Neural cell (in vitro differentiated cells): ENCODE measurements at regions not wholly inside any gene's neighbourhood (a gene's known extent, or its start where the extent isn't known, plus 50 kb on each side); places are given as distances from the start of the nearest gene placed in this dataset.

Source experiments
- H2AFZ ChIP-seq: fragments of 200-600, 300-800 bp; sonication (generic), shearing (Covaris generic); 2 replicates; pipeline ENCODE4 v1.6.0; 2014; ENCODE audit warnings: low read depth, mild to moderate bottlenecking, antibody characterized with exemption, low read length, moderate library complexity
- H3F3A ChIP-seq: fragments of 200-600 bp; shearing (Covaris generic); 2 replicates; pipeline ENCODE4 v1.6.1; 2016; ENCODE audit warnings: mild to moderate bottlenecking, moderate library complexity, mixed read lengths, antibody characterized with exemption, low read length; ENCODE audit not compliant: insufficient read depth, poor library complexity, severe bottlenecking
- H3K27ac ChIP-seq: fragments of 200-600, 300-800 bp; sonication (generic), shearing (Covaris generic); 2 replicates; pipeline ENCODE4 v1.5.1; 2014; ENCODE audit warnings: mild to moderate bottlenecking, low read length, moderate library complexity
- H3K27me3 ChIP-seq: fragments of 300-800, 200-600 bp; sonication (generic), shearing (Covaris generic); 2 replicates; pipeline ENCODE4 v1.6.0; 2014; ENCODE audit warnings: mild to moderate bottlenecking, low read depth, low read length, moderate library complexity; ENCODE audit not compliant: insufficient read depth
- H3K36me3 ChIP-seq: fragments of 300-800, 200-600 bp; sonication (generic), shearing (Covaris generic); 2 replicates; pipeline ENCODE4 v1.5.1; 2014; ENCODE audit warnings: mild to moderate bottlenecking, antibody characterized with exemption, low read length, moderate library complexity; ENCODE audit not compliant: insufficient read depth
- H3K4me2 ChIP-seq: fragments of 300-800, 200-600 bp; sonication (generic), shearing (Covaris generic); 2 replicates; pipeline ENCODE4 v1.6.0; 2014; ENCODE audit warnings: mild to moderate bottlenecking, low read length
- H3K4me3 ChIP-seq: fragments of 300-800, 200-600 bp; sonication (generic), shearing (Covaris generic); 2 replicates; pipeline ENCODE4 v1.5.1; 2014; ENCODE audit warnings: mild to moderate bottlenecking, low read length, moderate library complexity
- H3K79me2 ChIP-seq: fragments of 200-600 bp; shearing (Covaris generic); replicated peaks from 2 replicates; pipeline ENCODE4 v1.6.0; 2014; ENCODE audit warnings: mild to moderate bottlenecking, low read length, moderate library complexity; ENCODE audit not compliant: insufficient read depth
- H3K9ac ChIP-seq: fragments of 300-800, 200-600 bp; sonication (generic), shearing (Covaris generic); 2 replicates; pipeline ENCODE4 v1.6.1; 2016; ENCODE audit warnings: mild to moderate bottlenecking, low read length, mixed read lengths
- H3K9me2 ChIP-seq: fragments of 200-600 bp; shearing (Covaris generic); 2 replicates; pipeline ENCODE4 v1.6.1; 2016; ENCODE audit warnings: mild to moderate bottlenecking, low read length, mixed read lengths; ENCODE audit not compliant: insufficient read depth
- H3K9me3 ChIP-seq: fragments of 200-600, 300-800 bp; sonication (generic), shearing (Covaris generic); 2 replicates; pipeline ENCODE4 v1.6.1; 2016; ENCODE audit warnings: mild to moderate bottlenecking, mixed run types, low read length, moderate library complexity, mixed read lengths
- H4K20me1 ChIP-seq: fragments of 200-600 bp; shearing (Covaris generic); 2 replicates; pipeline ENCODE4 v1.6.1; 2016; ENCODE audit warnings: mild to moderate bottlenecking, mixed run types; ENCODE audit not compliant: insufficient read depth
- EP300 ChIP-seq: fragments of 450-650 bp; conservative IDR thresholded peaks from 2 replicates; pipeline ENCODE4 v1.6.1; 2014; ENCODE audit warnings: antibody characterized with exemption, mild to moderate bottlenecking, moderate library complexity; ENCODE audit not compliant: poor library complexity, severe bottlenecking
- EZH2 ChIP-seq: fragments of 200-600, 300-800 bp; shearing (Covaris generic), sonication (generic); IDR thresholded peaks from 2 replicates; pipeline ENCODE4 v1.6.1; 2014; ENCODE audit warnings: antibody characterized with exemption, low read length, borderline replicate concordance, mild to moderate bottlenecking; ENCODE audit not compliant: insufficient read depth, poor library complexity, severe bottlenecking
- MXI1 ChIP-seq: fragments of 450-650 bp; conservative IDR thresholded peaks from 2 replicates; pipeline ENCODE4 v1.6.1; 2014; ENCODE audit warnings: antibody characterized with exemption, mild to moderate bottlenecking; ENCODE audit not compliant: poor library complexity, severe bottlenecking
- POLR2AphosphoS5 ChIP-seq: IDR thresholded peaks from 2 replicates; pipeline ENCODE4 v1.6.1; 2012
- RAD21 ChIP-seq: fragments of 450-650 bp; conservative IDR thresholded peaks from 2 replicates; pipeline ENCODE4 v1.6.1; 2014; ENCODE audit warnings: antibody characterized with exemption, mild to moderate bottlenecking, moderate library complexity
- SMC3 ChIP-seq: fragments of 450-650 bp; conservative IDR thresholded peaks from 2 replicates; pipeline ENCODE4 v1.6.1; 2014; ENCODE audit warnings: antibody characterized with exemption, mild to moderate bottlenecking, moderate library complexity; ENCODE audit not compliant: poor library complexity
- TAF1 ChIP-seq: IDR thresholded peaks from 2 replicates; pipeline ENCODE4 v1.6.1; 2012; ENCODE audit warnings: low read depth
- TF ChIP-seq, protein P1 (sequence below): IDR thresholded peaks from 2 replicates; pipeline ENCODE4 v1.6.1; 2012; ENCODE audit warnings: borderline replicate concordance
- TF ChIP-seq, protein P2 (sequence below): fragments of 450-650 bp; IDR thresholded peaks from 2 replicates; pipeline ENCODE4 v1.5.1; 2014; ENCODE audit warnings: antibody characterized with exemption, mild to moderate bottlenecking, moderate library complexity; ENCODE audit not compliant: poor library complexity, severe bottlenecking

DNA sequence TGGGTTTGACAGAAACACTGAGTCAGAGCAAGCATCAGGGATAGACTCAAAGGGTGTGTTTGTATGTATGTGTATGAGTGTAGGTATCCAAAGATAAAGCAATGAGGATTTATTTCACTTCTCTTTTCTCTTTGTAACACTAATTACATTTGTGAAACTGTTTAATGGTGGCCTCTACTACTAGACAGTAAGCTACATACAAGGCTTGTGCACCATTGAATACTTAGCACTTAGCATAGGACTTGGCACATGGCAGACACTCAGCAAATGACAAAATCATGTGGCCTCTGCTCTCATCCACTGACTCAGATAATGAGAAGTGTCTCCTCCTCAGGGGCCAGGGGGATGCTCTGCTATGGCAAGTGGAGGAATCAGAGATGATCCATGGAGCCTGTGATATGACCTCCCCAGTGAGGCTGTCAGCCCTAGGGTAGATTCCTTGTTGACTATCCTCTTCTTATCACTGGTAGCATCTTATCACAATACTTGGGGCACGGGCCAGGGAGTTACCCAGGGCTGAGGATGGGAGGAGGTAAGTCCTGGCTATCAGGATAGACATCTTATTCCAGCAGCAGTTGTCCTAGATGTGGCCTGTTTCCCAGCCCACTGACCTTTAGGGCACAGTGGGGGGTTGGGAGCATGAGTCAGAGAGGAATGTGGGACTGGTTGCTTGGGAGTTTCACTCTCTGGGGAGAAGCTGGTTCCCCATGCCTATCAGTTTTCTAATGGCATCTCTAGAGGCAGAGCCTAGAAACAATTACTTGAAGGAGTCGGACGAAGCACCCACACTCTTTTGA is 71.2 kb upstream of the HOXC13 start:
- TF ChIP-seq EP300 (no peak), RAD21 (no peak), POLR2AphosphoS5 (no peak), MXI1 (no peak), SMC3 (no peak), TAF1 (no peak), EZH2 (no peak)
- TF ChIP-seq, protein P1, sequence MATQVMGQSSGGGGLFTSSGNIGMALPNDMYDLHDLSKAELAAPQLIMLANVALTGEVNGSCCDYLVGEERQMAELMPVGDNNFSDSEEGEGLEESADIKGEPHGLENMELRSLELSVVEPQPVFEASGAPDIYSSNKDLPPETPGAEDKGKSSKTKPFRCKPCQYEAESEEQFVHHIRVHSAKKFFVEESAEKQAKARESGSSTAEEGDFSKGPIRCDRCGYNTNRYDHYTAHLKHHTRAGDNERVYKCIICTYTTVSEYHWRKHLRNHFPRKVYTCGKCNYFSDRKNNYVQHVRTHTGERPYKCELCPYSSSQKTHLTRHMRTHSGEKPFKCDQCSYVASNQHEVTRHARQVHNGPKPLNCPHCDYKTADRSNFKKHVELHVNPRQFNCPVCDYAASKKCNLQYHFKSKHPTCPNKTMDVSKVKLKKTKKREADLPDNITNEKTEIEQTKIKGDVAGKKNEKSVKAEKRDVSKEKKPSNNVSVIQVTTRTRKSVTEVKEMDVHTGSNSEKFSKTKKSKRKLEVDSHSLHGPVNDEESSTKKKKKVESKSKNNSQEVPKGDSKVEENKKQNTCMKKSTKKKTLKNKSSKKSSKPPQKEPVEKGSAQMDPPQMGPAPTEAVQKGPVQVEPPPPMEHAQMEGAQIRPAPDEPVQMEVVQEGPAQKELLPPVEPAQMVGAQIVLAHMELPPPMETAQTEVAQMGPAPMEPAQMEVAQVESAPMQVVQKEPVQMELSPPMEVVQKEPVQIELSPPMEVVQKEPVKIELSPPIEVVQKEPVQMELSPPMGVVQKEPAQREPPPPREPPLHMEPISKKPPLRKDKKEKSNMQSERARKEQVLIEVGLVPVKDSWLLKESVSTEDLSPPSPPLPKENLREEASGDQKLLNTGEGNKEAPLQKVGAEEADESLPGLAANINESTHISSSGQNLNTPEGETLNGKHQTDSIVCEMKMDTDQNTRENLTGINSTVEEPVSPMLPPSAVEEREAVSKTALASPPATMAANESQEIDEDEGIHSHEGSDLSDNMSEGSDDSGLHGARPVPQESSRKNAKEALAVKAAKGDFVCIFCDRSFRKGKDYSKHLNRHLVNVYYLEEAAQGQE, result no peak
- TF ChIP-seq, protein P2, sequence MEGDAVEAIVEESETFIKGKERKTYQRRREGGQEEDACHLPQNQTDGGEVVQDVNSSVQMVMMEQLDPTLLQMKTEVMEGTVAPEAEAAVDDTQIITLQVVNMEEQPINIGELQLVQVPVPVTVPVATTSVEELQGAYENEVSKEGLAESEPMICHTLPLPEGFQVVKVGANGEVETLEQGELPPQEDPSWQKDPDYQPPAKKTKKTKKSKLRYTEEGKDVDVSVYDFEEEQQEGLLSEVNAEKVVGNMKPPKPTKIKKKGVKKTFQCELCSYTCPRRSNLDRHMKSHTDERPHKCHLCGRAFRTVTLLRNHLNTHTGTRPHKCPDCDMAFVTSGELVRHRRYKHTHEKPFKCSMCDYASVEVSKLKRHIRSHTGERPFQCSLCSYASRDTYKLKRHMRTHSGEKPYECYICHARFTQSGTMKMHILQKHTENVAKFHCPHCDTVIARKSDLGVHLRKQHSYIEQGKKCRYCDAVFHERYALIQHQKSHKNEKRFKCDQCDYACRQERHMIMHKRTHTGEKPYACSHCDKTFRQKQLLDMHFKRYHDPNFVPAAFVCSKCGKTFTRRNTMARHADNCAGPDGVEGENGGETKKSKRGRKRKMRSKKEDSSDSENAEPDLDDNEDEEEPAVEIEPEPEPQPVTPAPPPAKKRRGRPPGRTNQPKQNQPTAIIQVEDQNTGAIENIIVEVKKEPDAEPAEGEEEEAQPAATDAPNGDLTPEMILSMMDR, result no peak
- Histone ChIP-seq H3K9me3 (no peaks in the 10 kb centered on the region), H3K79me2 (no peaks in the 10 kb centered on the region), H3K9me2 (no peaks in the 10 kb centered on the region), H4K20me1 (no peaks in the 10 kb centered on the region), H3K9ac (no peak overlapping the region), H3K4me3 (no peak overlapping the region), H3K27me3 (no peaks in the 10 kb centered on the region), H3K4me2 (no peak overlapping the region), H3F3A (no peaks in the 10 kb centered on the region), H3K27ac (no peak overlapping the region), H2AFZ (no peak overlapping the region), H3K36me3 (no peaks in the 10 kb centered on the region)

DNA sequence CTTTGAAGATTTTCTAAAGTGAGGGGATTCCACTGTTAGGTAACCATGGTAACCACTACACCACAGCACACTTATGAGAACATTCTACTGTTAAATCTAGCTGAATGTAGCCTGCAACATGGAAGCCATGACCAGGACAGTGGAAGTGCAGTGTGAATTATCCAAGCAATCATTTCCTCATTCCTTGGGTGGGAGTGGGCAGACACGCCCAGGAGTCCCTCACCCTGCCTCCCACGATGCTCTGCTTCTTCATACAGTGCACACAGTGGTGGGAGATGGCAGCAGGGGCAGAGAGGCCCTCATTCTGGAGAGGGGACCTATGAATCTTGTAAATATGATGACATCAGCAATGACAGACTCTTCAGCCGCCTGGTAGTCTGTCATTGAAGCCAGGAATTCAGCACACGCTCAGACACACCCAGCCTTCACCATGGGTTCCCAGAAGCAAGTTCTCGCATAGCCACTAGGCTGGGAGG is 70.1 kb upstream of the HOXC13 start:
- Histone ChIP-seq H3K9ac (no peak overlapping the region), H3K4me3 (peak overlapping the region; percentile 21), H3K79me2 (no peaks in the 10 kb centered on the region), H3K36me3 (no peaks in the 10 kb centered on the region), H4K20me1 (no peaks in the 10 kb centered on the region), H3K9me2 (no peaks in the 10 kb centered on the region), H3K27me3 (no peaks in the 10 kb centered on the region), H3F3A (no peaks in the 10 kb centered on the region), H2AFZ (no peak overlapping the region), H3K27ac (no peak overlapping the region), H3K9me3 (no peaks in the 10 kb centered on the region), H3K4me2 (no peak overlapping the region)
- TF ChIP-seq SMC3, result peak; percentile 19
- TF ChIP-seq RAD21, result peak; percentile 20
- TF ChIP-seq, protein P1, result no peak
- TF ChIP-seq EP300, result peak; percentile 25
